Testis (tissue), 2 donors: ENCODE measurements at regions not wholly inside any gene's neighbourhood (a gene's known extent, or its start where the extent isn't known, plus 50 kb on each side); places are given as distances from the start of the nearest gene placed in this dataset.

Experiments used
- CTCF ChIP-seq, 3 experiments: fragments of 450-650 bp in 2 of 3; fragments of 200-600 bp in 1 of 3; sonication (generic) in 1 of 3; IDR thresholded peaks; one replicate each; pipeline ENCODE4 v1.5.1; 2016 to 2019; ENCODE audit warnings: antibody characterized with exemption in 3 of 3, mild to moderate bottlenecking in 2 of 3, moderate library complexity in 1 of 3
- POLR2A ChIP-seq: fragments of 450-650 bp; IDR thresholded peaks from one replicate; pipeline ENCODE4 v1.6.1; 2017; ENCODE audit warnings: antibody characterized with exemption, mild to moderate bottlenecking, moderate library complexity

GRCh38 chr6:113347436-113347835, 509.7 kb upstream of the MARCKS start:
- TF ChIP-seq CTCF (IDR thresholded peaks at IDR 0.05) = no peak
- no peak for TF ChIP-seq POLR2A
